IgD-negative memory B cell (primary cell): ENCODE measurements at regions not wholly inside any gene's neighbourhood (a gene's known extent, or its start where the extent isn't known, plus 50 kb on each side); places are given as distances from the start of the nearest gene placed in this dataset.

Experiments used
- H3K27ac Mint-ChIP-seq, 3 donors: one replicate each; pipeline ENCODE4 v1.8.0; 2020 to 2022; ENCODE audit warnings: mild to moderate bottlenecking in 3 of 3, mixed read lengths in 3 of 3, moderate library complexity in 1 of 3
- H3K27me3 Mint-ChIP-seq: one replicate; pipeline ENCODE4 v1.8.0; 2021; ENCODE audit warnings: mixed read lengths
- H3K36me3 Mint-ChIP-seq: one replicate; pipeline ENCODE4 v1.8.0; 2020; ENCODE audit warnings: mild to moderate bottlenecking, mixed read lengths
- H3K4me1 Mint-ChIP-seq, 3 donors: one replicate each; pipeline ENCODE4 v1.8.0; 2020 to 2022; ENCODE audit warnings: mixed read lengths in 3 of 3, mild to moderate bottlenecking in 1 of 3
- H3K4me3 Mint-ChIP-seq, 4 donors: one replicate each; pipeline ENCODE4 v1.8.0; 2020 to 2022; ENCODE audit warnings: mild to moderate bottlenecking in 4 of 4, mixed read lengths in 4 of 4, moderate library complexity in 3 of 4
- H3K9me3 Mint-ChIP-seq, 3 donors: one replicate each; pipeline ENCODE4 v1.8.0; 2020 to 2021; ENCODE audit warnings: mixed read lengths in 3 of 3, mild to moderate bottlenecking in 1 of 3

DNA sequence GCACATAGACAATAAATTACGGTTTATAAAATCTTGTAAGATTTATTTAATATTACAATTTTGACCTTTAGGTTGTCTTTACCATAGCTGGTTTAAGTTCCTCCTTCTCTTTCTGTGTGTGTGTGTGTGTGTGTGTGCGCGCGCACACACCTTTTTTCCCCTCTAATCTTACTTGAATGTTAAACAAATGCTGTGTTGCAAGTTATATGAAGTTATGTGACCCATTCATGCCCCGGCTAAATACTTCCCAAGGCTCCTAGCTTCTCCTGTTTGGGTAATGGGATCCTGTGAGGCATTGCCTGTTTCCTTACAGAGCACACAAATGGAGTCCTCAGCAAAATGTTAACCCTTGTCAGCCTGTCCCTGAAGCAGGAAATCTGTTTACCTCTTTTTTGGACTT, 125.6 kb upstream of the ZNF608 start:
- Mint-ChIP-seq H3K9me3 (no peaks in the 10 kb centered on the region), H3K4me1 (peaks cover 0 to 3% (median 0%) of the 10 kb centered on the region in 3 donors), H3K4me3 (no peak overlapping the region), H3K27me3 (no peaks in the 10 kb centered on the region), H3K27ac (no peak overlapping the region), H3K36me3 (no peaks in the 10 kb centered on the region)

DNA sequence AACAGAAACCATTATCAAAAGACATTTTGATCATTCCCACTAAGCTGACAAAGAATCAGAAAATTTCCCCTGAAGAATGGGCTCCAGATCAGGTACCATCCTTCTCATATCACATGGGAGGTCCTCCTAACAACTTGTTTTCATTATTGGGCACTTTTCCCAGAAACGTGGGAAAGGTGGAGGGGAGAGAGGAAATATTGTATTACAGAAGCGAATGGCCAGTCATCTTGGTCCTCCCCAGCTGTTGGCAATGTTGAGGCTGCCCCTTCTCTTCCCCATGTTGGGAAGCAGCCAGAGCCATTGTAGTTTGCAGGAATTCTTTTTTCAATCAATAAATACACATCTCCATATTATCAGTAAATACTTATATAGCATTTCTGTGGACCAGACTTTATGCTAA, 126.2 kb upstream of the ZNF608 start:
- Mint-ChIP-seq H3K27ac (no peak overlapping the region), H3K27me3 (no peaks in the 10 kb centered on the region), H3K36me3 (no peaks in the 10 kb centered on the region), H3K4me3 (no peak overlapping the region), H3K9me3 (no peaks in the 10 kb centered on the region), H3K4me1 (peaks cover 0 to 3% (median 0%) of the 10 kb centered on the region in 3 donors)

DNA sequence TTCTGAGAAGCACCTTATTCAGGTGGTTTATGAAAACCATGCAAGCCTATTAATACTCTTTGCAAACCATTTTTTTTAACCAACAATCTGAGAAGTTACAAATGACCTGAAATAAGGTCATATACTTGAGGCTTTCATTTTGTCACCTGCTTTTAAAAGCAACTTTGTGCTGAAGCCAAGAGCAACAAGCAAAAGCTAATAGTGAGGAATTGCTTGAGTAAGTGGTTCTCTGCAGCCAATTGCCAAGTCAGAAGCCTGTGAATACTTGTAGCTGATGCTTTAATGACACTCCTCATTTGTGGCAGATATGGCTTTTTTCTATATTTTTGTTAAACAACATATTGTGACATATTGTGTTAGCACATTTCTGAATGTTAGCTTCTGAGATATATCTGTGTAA, 126.7 kb upstream of the ZNF608 start:
- H3K9me3 Mint-ChIP-seq: no peaks in the 10 kb centered on the region
- no peak overlapping the region for H3K27ac Mint-ChIP-seq
- H3K27me3 Mint-ChIP-seq: no peaks in the 10 kb centered on the region
- H3K4me1 Mint-ChIP-seq: peaks cover 0 to 3% (median 0%) of the 10 kb centered on the region in 3 donors
- H3K36me3 Mint-ChIP-seq: no peaks in the 10 kb centered on the region
- H3K4me3 Mint-ChIP-seq: no peak overlapping the region

DNA sequence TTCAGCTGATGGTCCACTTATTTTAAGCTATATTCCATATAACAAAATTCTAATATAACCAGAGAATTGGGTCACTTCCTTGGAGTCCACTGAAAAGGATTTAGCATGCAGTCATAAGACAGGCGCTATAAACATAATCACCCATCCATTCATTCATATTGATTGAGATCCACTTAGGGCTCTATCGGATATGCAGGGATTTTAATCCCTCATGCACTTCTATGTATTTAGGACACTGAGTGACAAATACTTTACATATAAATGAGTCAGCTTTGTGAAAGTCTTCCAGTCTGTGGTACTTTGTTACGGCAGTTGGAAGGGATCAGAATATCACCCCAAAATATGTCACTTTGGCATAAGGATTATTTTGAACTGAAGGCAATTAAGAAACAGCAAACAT, 127.3 kb upstream of the ZNF608 start:
- H3K9me3 Mint-ChIP-seq: no peaks in the 10 kb centered on the region
- no peak overlapping the region for H3K27ac Mint-ChIP-seq
- no peaks in the 10 kb centered on the region for H3K36me3 Mint-ChIP-seq
- no peak overlapping the region for H3K4me3 Mint-ChIP-seq
- no peaks in the 10 kb centered on the region for H3K27me3 Mint-ChIP-seq
- peaks cover under 1 to 5% (median 1%) of the 10 kb centered on the region in 3 donors for H3K4me1 Mint-ChIP-seq

DNA sequence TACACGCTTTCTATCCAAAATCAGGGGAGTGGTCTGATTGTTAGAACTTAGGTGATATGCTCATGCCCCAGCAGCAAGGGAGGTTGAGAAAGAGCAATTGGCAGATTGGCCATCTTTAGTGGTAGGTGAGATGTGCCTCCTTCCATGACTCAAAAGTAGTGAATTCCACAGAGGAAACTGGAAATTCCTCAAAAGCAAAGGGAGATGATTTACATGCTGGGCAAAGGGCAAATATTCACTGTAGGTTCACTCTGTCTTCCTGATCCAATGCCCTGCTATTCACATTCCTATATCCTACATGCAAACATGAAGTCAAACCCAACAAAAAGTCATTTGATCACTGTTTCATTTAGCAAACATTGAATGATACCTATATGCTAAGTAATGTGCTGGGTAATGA, 130.1 kb upstream of the ZNF608 start:
- H3K27ac Mint-ChIP-seq: no peak overlapping the region
- no peak overlapping the region for H3K4me3 Mint-ChIP-seq
- H3K4me1 Mint-ChIP-seq: peaks cover 6 to 11% (median 7%) of the 10 kb centered on the region in 3 donors
- no peaks in the 10 kb centered on the region for H3K9me3 Mint-ChIP-seq
- H3K36me3 Mint-ChIP-seq: no peaks in the 10 kb centered on the region
- H3K27me3 Mint-ChIP-seq: no peaks in the 10 kb centered on the region

DNA sequence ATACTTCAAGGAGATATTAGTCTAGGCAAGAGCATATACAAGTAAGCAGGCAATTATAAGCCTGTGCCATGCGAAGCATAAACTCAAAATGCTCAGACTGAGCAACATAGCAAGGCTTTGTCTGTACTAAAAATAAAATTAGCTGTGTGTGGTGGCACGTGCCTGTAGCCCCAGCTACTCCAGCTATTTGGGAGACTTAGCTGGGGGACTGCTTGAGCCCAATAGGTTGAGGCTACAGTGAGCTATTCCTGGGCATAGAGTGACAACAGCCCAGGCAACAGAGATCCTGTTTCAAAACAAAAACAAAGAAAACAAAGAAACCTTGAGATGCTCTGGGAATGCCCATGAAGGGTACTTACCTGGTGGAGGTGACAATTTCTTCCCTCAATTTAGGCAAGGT, 130.5 kb upstream of the ZNF608 start:
- H3K27ac Mint-ChIP-seq: no peak overlapping the region
- no peaks in the 10 kb centered on the region for H3K36me3 Mint-ChIP-seq
- H3K4me1 Mint-ChIP-seq: peaks cover 6 to 11% (median 7%) of the 10 kb centered on the region in 3 donors
- H3K4me3 Mint-ChIP-seq: no peak overlapping the region
- H3K27me3 Mint-ChIP-seq: no peaks in the 10 kb centered on the region
- H3K9me3 Mint-ChIP-seq: no peaks in the 10 kb centered on the region

DNA sequence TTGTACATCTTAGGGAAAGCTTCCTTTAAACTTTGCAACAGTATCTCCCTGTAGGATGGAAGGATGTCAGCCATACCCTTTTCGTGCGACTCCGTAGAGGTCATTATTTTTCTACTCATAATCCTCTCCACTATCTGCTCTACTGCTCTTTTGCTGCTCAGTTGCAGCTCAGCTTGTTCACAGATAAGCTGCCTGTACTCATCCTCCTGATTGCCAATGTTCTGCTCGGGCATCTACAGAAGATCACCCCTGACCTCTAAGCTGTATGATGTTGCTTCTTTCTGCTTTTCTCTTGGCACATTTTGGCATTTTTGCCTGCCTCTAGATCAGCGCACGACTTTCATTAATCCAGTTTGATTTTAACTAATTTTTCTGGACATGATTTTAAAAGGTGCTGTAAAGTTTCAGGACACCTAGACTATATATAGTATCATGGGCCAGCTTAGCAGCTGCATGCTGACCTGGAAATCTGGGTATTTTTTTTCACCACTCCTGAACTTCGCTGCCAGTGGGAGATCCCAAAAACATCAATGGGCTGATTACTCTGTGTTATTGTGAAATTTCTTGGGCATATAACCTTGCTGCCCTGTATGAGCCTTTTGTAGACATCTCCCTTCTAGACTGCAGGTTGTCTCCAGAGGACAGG, 131.2 kb upstream of the ZNF608 start:
- H3K36me3 Mint-ChIP-seq: no peaks in the 10 kb centered on the region
- H3K9me3 Mint-ChIP-seq: no peaks in the 10 kb centered on the region
- no peaks in the 10 kb centered on the region for H3K27me3 Mint-ChIP-seq
- H3K4me3 Mint-ChIP-seq: no peak overlapping the region
- H3K27ac Mint-ChIP-seq: no peak overlapping the region
- H3K4me1 Mint-ChIP-seq: peaks cover 6 to 10% (median 7%) of the 10 kb centered on the region in 3 donors

DNA sequence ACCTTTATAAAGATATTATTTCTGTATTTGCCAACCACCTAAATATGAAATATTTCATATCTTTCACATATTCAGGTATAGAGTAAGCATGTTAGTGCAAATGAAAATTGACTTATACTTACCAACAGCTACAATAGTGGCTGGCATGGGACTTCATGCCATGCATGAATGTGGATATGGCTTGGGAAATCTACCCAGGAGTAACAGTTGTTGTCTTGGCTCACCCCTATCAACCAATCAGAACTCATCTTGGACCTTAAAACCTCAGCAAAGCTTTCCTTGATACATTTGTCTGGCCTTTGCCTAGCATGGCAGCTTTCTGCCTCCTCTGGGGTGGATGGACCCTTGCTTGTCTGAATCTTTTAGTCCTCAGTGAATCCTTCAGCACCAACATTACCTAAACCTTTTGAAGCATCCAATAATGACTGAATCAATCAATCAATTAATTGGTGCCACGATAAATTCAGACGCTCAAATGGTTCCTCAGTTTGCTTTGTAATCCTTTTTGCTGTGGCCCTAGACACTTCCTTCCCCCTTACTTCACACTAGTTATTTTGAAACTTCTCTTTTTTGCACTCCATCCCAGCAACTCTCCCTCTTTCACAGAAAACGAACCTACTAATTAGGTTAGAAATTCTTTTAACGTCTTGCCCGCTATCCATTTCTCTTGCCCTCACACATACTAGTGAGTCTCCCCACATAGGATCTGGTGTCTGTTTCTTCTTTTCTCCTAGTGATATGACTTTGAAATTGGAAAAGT, 132.3 kb upstream of the ZNF608 start:
- Mint-ChIP-seq H3K36me3 (no peaks in the 10 kb centered on the region), H3K27ac (no peak overlapping the region), H3K9me3 (no peaks in the 10 kb centered on the region), H3K4me3 (no peak overlapping the region), H3K4me1 (peaks cover 6 to 10% (median 7%) of the 10 kb centered on the region in 3 donors), H3K27me3 (no peaks in the 10 kb centered on the region)

DNA sequence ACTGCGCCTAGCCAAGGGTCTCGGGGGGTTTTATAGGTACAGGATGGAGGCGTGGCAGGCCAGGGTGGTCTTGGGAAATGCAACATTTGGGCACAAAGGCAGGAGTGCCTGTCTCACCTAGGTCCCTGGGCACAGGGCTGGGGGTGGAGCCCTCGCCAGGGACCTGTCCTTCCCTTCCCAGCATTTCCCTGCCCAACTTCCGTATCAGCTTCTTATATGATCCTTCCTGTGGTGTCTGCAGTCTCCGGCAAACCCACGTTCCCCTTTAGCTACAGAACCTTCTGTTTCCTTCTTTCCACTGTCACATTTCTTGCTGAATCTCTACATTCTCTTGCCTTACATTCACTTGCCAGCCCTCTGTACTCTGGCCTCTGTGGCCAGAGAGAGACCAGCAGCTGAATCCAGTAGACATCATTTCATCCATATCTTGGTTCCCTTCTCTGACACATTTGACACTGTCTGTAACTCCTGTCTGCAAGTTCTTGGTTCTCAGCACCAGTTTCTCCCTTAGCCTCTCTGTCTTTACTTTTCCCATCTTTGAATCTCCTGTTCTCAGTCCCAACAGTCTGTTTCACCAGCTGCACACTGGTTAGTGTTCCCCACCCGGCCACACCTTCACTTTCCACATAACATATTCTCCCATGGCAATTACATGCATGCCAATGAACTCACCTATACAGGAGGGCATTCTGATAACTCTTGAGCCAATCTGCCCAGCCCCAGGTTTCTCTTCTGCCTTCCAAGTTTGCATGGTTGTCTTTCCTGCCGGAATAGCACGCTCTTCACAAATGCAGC, 134.7 kb upstream of the ZNF608 start:
- Mint-ChIP-seq H3K27ac (no peak overlapping the region), H3K36me3 (no peaks in the 10 kb centered on the region), H3K4me3 (peak overlapping the region in 1 of 4 donors; percentile 79), H3K27me3 (no peaks in the 10 kb centered on the region), H3K4me1 (peaks cover 6 to 10% (median 7%) of the 10 kb centered on the region in 3 donors), H3K9me3 (no peaks in the 10 kb centered on the region)

DNA sequence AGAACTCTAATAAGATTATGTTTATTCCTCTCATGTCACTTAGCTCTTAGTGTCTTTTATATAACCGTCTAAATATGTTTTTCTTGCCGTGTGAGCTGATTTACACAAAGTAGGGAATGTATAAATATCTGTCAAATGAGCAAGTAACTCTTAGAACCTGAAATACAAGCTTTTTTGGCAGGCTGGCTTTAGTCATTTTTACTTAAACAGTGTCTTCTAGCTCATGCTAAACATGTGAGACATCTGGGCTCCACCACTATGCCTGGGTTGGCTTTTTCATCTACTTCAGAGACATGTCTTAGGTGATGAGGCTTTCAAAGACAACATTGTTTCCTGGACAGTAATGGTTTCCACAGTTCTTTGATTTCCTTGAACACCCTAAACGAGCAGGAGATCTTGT, 137.2 kb upstream of the ZNF608 start:
- no peaks in the 10 kb centered on the region for H3K9me3 Mint-ChIP-seq
- H3K36me3 Mint-ChIP-seq: no peaks in the 10 kb centered on the region
- H3K4me3 Mint-ChIP-seq: no peak overlapping the region
- no peak overlapping the region for H3K27ac Mint-ChIP-seq
- H3K27me3 Mint-ChIP-seq: no peaks in the 10 kb centered on the region
- H3K4me1 Mint-ChIP-seq: peaks cover 6 to 9% (median 6%) of the 10 kb centered on the region in 3 donors

DNA sequence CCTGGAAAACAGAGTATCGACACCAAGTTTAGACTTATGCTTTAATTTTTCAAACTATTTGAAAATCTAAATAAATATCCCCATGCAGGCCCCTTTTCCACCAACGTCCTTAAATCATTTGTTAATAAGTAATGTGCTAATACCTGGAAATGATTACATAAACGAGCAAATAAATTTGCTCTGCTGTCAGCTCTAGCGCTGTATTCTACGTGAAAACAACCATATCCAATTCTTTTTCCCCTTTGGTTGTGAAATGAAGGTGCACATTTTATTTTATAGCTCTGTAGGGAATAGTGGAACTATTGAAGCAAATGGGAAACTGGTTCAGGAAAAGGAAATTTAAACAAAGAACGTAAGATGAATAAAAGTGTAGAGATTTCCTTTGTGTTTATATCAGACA, 137.7 kb upstream of the ZNF608 start:
- no peaks in the 10 kb centered on the region for H3K9me3 Mint-ChIP-seq

DNA sequence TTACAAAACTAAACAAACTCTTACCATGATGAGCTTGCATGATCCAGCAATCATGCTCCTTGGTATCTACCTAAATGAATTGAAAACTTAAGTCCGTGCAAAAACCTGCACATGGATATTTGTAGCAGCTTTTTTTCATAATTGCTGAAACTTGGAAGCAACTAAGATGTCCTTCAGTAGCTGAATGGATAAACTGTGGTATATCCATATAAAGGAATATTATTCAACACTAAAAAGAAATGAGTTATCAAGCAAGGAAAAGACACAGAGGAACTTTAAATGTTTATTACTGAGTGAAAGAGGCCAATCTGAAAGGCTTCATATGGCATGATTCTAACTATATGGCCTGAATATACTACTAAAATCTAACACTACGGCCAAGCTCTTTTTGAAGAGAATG, 139.1 kb upstream of the ZNF608 start:
- Mint-ChIP-seq H3K27ac (no peak overlapping the region), H3K27me3 (no peaks in the 10 kb centered on the region), H3K4me3 (no peak overlapping the region), H3K9me3 (no peaks in the 10 kb centered on the region), H3K36me3 (no peaks in the 10 kb centered on the region), H3K4me1 (peaks cover 0 to 2% (median 0%) of the 10 kb centered on the region in 3 donors)

More for the DNA sequence above, 137.7 kb upstream of the ZNF608 start:
- Mint-ChIP-seq H3K27me3 (no peaks in the 10 kb centered on the region), H3K4me3 (no peak overlapping the region), H3K4me1 (peaks cover 2 to 4% (median 2%) of the 10 kb centered on the region in 3 donors), H3K27ac (no peak overlapping the region), H3K36me3 (no peaks in the 10 kb centered on the region)

DNA sequence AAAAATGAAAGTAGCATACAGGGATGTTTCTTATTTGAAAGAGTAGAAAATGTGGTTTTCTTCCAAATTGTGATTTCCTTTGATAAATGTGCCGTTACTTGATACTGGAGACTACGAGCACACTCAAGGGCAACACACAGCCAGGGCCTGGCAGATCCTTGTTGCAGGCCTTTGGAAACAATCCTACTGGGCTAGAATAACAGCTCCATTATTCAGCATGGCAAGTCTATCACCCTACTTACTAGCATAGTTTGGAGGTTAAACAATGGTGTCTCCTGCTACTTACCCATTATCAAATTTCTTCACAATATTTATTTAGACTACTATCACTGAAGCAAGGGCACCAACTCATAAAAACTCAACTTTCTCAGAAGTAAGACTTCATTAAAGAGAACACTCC, 140.8 kb upstream of the ZNF608 start:
- Mint-ChIP-seq H3K36me3 (no peaks in the 10 kb centered on the region), H3K4me1 (peaks cover 0 to 3% (median 0%) of the 10 kb centered on the region in 3 donors), H3K9me3 (no peaks in the 10 kb centered on the region), H3K4me3 (no peak overlapping the region), H3K27me3 (no peaks in the 10 kb centered on the region), H3K27ac (no peak overlapping the region)

DNA sequence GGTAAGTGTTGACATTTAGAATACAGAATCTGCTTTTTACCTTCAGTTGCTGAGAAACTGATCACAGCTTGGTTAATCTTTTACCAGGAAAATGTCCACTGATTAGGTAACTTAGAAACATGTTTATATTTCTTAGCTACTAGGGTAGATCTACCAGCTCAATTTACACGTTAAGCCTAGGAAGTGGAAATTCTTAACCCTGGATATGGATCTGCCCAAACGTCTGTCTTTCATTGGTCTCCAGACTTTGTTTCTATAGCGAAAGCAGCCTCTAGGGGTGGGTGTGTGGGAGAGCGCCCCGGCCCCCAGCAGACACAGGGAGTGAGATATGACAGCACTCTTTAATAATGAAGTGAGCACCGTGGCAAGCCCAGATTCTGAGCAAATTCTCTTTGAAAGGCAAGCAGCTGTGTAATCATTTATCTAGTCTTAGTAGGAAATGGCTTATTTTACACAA, 141.6 kb upstream of the ZNF608 start:
- Mint-ChIP-seq H3K9me3 (peaks cover 0 to 1% (median 0%) of the 10 kb centered on the region in 3 donors), H3K27ac (no peak overlapping the region), H3K27me3 (no peaks in the 10 kb centered on the region), H3K4me3 (no peak overlapping the region), H3K36me3 (peaks cover 2% of the 10 kb centered on the region), H3K4me1 (peaks cover 0 to 3% (median 0%) of the 10 kb centered on the region in 3 donors)
